Activated CD8-positive, alpha-beta T cell treated with anti-CD3 and anti-CD28 coated beads for 36 hours (primary cell): ENCODE measurements at regions not wholly inside any gene's neighbourhood (a gene's known extent, or its start where the extent isn't known, plus 50 kb on each side); places are given as distances from the start of the nearest gene placed in this dataset.

Experiments used
- ATAC-seq: fragments of 200-7000 bp; cut with Tn5 transposase; one replicate; pipeline ENCODE4 v1.10.0; 2021; ENCODE audit warnings: mild to moderate bottlenecking, moderate library complexity
- CTCF ChIA-PET: fragments of 350-600 bp; sonication (Branson Sonifier 250); formaldehyde crosslinking; loops from one replicate; lab custom pipeline; 2021; ENCODE audit warnings: antibody characterized with exemption; lab: Charles Lee
- POLR2A ChIA-PET: fragments of 350-600 bp; sonication (Branson Sonifier 250); formaldehyde crosslinking; loops from one replicate; lab custom pipeline; 2021; ENCODE audit warnings: antibody characterized with exemption; lab: Charles Lee
- DNase-seq: peaks from one replicate; pipeline ENCODE4 v3.0.0-alpha.2; 2020
- H3K27ac Mint-ChIP-seq: one replicate; pipeline ENCODE4 v1.8.0; 2021; ENCODE audit warnings: mild to moderate bottlenecking, mixed read lengths
- H3K27me3 Mint-ChIP-seq: one replicate; pipeline ENCODE4 v1.8.0; 2021; ENCODE audit warnings: mixed read lengths
- H3K36me3 Mint-ChIP-seq: one replicate; pipeline ENCODE4 v1.8.0; 2021; ENCODE audit warnings: low read depth, mixed read lengths
- H3K4me1 Mint-ChIP-seq: one replicate; pipeline ENCODE4 v1.8.0; 2021; ENCODE audit warnings: low read depth, mixed read lengths
- H3K4me3 Mint-ChIP-seq: one replicate; pipeline ENCODE4 v1.8.0; 2021; ENCODE audit warnings: mild to moderate bottlenecking, moderate library complexity, mixed read lengths
- H3K9me3 Mint-ChIP-seq: one replicate; pipeline ENCODE4 v1.8.0; 2021; ENCODE audit warnings: mixed read lengths
- CTCF ChIP-seq: fragments of 200-600 bp; IDR thresholded peaks from one replicate; pipeline ENCODE4 v1.8.0; 2022; ENCODE audit warnings: antibody characterized with exemption, mild to moderate bottlenecking
- intact Hi-C: fragments of 100-400 bp; cut with micrococcal nuclease; formaldehyde crosslinking; loops from one replicate; pipeline ENCODE4 v1.10.0; 2022

GRCh38 chr1:238187575-238187949, 296.8 kb upstream of the ZP4 start:
- no peak for DNase-seq
- intact Hi-C loops = no loop called here
- Mint-ChIP-seq H3K9me3 (peaks cover 2% of the 10 kb centered on the region), H3K4me1 (no peaks in the 10 kb centered on the region), H3K4me3 (no peak overlapping the region), H3K27ac (no peak overlapping the region), H3K36me3 (no peaks in the 10 kb centered on the region), H3K27me3 (no peaks in the 10 kb centered on the region)
- POLR2A ChIA-PET = no interaction called here
- no peak for TF ChIP-seq CTCF
- ATAC-seq = no peak
- CTCF ChIA-PET = no interaction called here

- intact Hi-C loops = no loop called here
- POLR2A ChIA-PET = no interaction called here
- CTCF ChIA-PET = no interaction called here
Observed at GRCh38 chr1:238186887-238187574, 296.3 kb upstream of the ZP4 start.

GRCh38 chr1:238177960-238178645, 287.4 kb upstream of the ZP4 start:
- Mint-ChIP-seq H3K27me3 (no peaks in the 10 kb centered on the region), H3K9me3 (peaks cover 7% of the 10 kb centered on the region), H3K36me3 (no peaks in the 10 kb centered on the region), H3K27ac (no peak overlapping the region), H3K4me3 (no peak overlapping the region), H3K4me1 (no peaks in the 10 kb centered on the region)
- DNase-seq (no peak), ATAC-seq (no peak)
- intact Hi-C loops = no loop called here
- TF ChIP-seq CTCF = no peak
- CTCF ChIA-PET = no interaction called here
- POLR2A ChIA-PET = no interaction called here

More at GRCh38 chr1:238186887-238187574, 296.3 kb upstream of the ZP4 start:
- ATAC-seq (no peak), DNase-seq (no peak)
- H3K9me3 Mint-ChIP-seq = peaks cover 2% of the 10 kb centered on the region
- H3K27ac Mint-ChIP-seq = no peak overlapping the region
- no peaks in the 10 kb centered on the region for H3K36me3 Mint-ChIP-seq
- no peaks in the 10 kb centered on the region for H3K4me1 Mint-ChIP-seq
- no peak for TF ChIP-seq CTCF
- H3K27me3 Mint-ChIP-seq = no peaks in the 10 kb centered on the region
- H3K4me3 Mint-ChIP-seq = no peak overlapping the region

- CTCF ChIA-PET = no interaction called here
- POLR2A ChIA-PET = no interaction called here
- ATAC-seq (no peak), DNase-seq (no peak)
- TF ChIP-seq CTCF = no peak
- intact Hi-C loops = no loop called here
- Mint-ChIP-seq H3K4me3 (no peak overlapping the region), H3K36me3 (no peaks in the 10 kb centered on the region), H3K4me1 (no peaks in the 10 kb centered on the region), H3K27me3 (no peaks in the 10 kb centered on the region), H3K9me3 (peaks cover 7% of the 10 kb centered on the region), H3K27ac (no peak overlapping the region)
Observed at GRCh38 chr1:238177351-238177750, 286.6 kb upstream of the ZP4 start.

GRCh38 chr1:238176441-238176840, 285.7 kb upstream of the ZP4 start:
- DNase-seq (no peak), ATAC-seq (no peak)
- Mint-ChIP-seq H3K36me3 (no peaks in the 10 kb centered on the region), H3K9me3 (peaks cover 7% of the 10 kb centered on the region), H3K4me3 (no peak overlapping the region), H3K27ac (no peak overlapping the region), H3K27me3 (no peaks in the 10 kb centered on the region), H3K4me1 (no peaks in the 10 kb centered on the region)
- POLR2A ChIA-PET = no interaction called here
- CTCF ChIA-PET = no interaction called here
- no peak for TF ChIP-seq CTCF
- intact Hi-C loops = no loop called here
